ENCODE measurements at regions not wholly inside any gene's neighbourhood (a gene's known extent, or its start where the extent isn't known, plus 50 kb on each side); places are given as distances from the start of the nearest gene placed in this dataset.

DNA sequence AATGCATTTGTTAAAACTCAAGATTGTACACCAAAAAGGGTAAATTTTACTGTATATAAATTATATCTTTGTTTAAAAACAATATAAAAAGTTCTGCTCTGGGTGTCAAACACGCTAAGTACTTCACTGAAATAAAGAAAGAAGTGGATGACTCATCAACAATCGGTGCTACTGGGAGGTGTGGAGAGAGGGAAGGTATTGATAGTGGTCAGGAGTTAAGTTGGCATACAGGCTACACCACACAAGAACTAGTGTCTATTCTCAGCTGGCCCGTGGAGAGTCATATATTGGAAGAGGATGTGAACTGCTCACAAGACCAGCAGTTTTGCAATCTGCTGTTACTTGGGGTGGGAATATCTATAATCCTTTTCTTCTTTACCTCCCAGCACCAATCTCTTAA lies 145.7 kb upstream of the TRPC7 start:
- DNase-seq (ENCODE audit: low read depth) = no peak
- TF ChIP-seq, protein P1, sequence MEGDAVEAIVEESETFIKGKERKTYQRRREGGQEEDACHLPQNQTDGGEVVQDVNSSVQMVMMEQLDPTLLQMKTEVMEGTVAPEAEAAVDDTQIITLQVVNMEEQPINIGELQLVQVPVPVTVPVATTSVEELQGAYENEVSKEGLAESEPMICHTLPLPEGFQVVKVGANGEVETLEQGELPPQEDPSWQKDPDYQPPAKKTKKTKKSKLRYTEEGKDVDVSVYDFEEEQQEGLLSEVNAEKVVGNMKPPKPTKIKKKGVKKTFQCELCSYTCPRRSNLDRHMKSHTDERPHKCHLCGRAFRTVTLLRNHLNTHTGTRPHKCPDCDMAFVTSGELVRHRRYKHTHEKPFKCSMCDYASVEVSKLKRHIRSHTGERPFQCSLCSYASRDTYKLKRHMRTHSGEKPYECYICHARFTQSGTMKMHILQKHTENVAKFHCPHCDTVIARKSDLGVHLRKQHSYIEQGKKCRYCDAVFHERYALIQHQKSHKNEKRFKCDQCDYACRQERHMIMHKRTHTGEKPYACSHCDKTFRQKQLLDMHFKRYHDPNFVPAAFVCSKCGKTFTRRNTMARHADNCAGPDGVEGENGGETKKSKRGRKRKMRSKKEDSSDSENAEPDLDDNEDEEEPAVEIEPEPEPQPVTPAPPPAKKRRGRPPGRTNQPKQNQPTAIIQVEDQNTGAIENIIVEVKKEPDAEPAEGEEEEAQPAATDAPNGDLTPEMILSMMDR (conservative IDR thresholded peaks at IDR 0.05; ENCODE audit: low read length) = no peak
- H3K4me3 ChIP-seq (ENCODE audit: low read length) = no peak overlapping the region

DNA sequence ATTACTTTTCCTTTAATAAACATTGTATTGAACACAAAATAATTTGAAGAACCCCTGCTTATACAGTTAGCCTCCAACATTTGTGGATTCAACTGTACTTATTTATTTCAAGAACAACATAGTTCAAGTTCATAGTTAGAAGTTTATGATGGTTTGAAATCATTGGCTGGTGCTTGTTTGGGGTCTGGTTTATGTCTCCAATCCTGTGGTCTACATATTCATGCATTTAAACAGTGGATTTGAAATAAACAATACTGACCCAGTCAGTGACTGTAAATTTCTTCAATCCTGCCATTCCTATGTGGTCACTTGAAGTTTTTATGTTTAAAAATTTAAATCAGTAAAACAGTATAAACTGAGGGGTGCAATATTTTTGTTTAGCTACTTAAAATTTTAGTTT lies 145.1 kb upstream of the TRPC7 start:
- TF ChIP-seq, protein P1 (conservative IDR thresholded peaks at IDR 0.05; ENCODE audit: low read length) = no peak
- no peak overlapping the region for H3K4me3 ChIP-seq (ENCODE audit: low read length)
- DNase-seq (ENCODE audit: low read depth) = no peak

DNA sequence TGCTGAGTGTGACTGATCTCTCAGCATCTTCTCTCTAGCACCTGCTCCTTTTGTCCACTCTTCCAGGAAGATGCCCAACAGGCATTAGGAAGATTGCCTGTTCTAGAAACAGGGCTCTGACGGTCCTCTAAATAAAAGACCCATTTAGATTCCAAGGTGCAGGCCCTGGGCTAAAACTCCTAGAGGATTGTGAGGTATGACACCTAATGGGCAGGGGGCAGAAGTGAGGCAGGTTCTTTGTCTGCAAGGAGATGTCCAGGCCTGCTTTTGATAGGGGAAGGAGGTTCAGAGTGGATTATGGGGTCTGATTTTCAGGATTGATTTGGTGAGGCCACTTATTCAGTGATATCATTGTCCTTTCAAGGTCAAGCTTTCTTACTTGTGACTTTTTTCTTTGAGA lies 140.8 kb upstream of the TRPC7 start:
- TF ChIP-seq, protein P1 (conservative IDR thresholded peaks at IDR 0.05; ENCODE audit: low read length) = no peak
- H3K4me3 ChIP-seq (ENCODE audit: low read length) = no peak overlapping the region
- no peak for DNase-seq (ENCODE audit: low read depth)

DNA sequence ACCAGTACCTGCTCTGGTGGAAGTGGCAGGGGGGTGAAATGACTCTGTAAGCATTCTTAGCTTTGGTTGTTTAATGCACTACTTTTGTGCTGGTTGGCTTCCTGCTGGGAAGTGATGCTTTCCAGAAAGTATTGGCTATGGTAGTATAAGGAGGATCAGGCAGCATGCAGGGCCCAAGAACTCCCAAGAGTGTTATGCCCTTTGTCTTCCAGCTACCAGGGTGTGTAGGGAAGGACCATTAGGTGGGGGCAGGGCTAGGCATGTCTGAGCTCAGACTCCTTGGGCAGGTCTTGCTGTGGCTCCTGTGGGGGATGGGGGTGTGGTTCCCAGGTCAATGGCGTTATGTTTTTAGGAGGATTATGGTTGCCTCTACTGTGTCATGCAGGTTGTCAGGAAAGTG lies 135.8 kb upstream of the TRPC7 start:
- DNase-seq (ENCODE audit: low read depth) = no peak
- no peak overlapping the region for H3K4me3 ChIP-seq (ENCODE audit: low read length)
- TF ChIP-seq, protein P1 (conservative IDR thresholded peaks at IDR 0.05; ENCODE audit: low read length) = no peak

DNA sequence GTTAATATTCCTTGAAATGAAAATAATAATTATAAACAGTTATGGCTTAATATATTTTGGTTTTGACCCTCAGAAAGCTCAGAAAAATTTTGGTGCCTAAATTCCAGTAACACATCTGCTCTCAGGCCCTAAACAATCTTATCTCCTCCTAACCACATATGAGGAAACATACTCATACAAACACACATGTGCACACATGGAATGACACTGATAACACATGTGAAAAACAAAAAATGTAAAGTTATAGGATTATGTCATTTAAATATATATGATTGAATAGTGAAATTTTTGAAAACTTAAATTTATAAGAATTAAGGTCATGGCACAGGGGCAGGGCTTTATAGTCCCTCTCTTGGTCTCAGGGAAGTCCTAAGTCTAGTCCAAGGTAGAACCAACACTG lies 127.2 kb upstream of the TRPC7 start:
- no peak for DNase-seq (ENCODE audit: low read depth)
- TF ChIP-seq, protein P1 (conservative IDR thresholded peaks at IDR 0.05; ENCODE audit: low read length) = no peak
- no peak overlapping the region for H3K4me3 ChIP-seq (ENCODE audit: low read length)

DNA sequence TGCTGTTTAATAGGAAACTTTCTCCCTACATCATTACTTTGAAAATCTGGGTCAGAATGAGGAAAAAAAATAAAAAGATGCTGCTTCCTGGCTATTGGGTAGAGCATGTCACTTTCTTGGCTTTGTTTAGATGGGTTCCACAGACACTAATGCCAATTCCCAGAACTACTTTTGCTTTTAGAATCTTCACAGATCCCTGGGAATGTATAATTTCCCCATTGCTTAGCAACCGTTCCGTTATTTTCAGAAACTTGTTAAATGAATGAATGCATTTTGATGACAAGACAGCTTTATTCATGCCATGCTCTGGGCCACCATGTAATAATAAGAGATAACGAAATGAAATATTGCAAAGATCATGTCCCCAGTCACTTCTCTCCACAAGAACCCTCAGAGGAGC lies 126.5 kb upstream of the TRPC7 start:
- no peak overlapping the region for H3K4me3 ChIP-seq (ENCODE audit: low read length)
- TF ChIP-seq, protein P1 (conservative IDR thresholded peaks at IDR 0.05; ENCODE audit: low read length) = no peak
- no peak for DNase-seq (ENCODE audit: low read depth)

DNA sequence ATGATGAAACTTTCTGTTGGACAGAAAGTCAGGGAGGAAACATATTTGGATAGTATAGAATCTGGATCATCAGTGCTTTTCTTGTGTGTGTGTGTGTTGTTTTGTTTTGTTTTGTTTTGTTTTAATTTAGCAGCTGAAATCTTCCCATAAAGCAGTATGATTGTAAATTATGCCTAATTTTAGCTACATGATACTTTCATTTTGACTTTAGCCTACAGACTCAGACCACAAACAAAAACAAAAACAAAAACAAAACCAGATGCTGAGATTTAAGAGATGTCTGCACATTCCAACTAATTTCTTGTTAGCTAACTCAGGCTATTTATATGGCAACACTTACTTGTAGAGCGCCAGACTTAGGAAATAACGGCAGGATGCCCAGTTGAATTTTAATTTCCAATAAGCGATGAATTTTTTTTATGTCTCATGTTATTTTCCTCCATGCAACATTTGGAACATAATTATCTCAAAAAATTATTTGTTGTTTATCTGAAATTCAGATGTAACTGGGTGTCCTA lies 119.5 kb upstream of the TRPC7 start:
- H3K4me3 ChIP-seq (ENCODE audit: low read length) = no peak overlapping the region
- TF ChIP-seq, protein P1 (conservative IDR thresholded peaks at IDR 0.05; ENCODE audit: low read length) = no peak
- no peak for DNase-seq (ENCODE audit: low read depth)

Data from AG10803 (cell line).